ENCODE measurements at regions not wholly inside any gene's neighbourhood (a gene's known extent, or its start where the extent isn't known, plus 50 kb on each side); places are given as distances from the start of the nearest gene placed in this dataset.
"Not testable (repeated sequence)": the region's sequence is repeated elsewhere in the genome, so short reads cannot be mapped to it uniquely, and the experiment has no call there.

GRCh38 chr13:87561580-87561979 is 109.6 kb upstream of the SLITRK5 start:
- not testable (repeated sequence) for TF ChIP-seq CTCF, POLR2AphosphoS5, POLR2A, EP300 (IDR thresholded peaks at IDR 0.05)
